K562 (cell line): ENCODE measurements at regions not wholly inside any gene's neighbourhood (a gene's known extent, or its start where the extent isn't known, plus 50 kb on each side); places are given as distances from the start of the nearest gene placed in this dataset.

Experiments used
- ATF1 ChIP-seq, 2 experiments: fragments of 450-650 bp in 1 of 2; IDR thresholded peaks; 2 replicates each; pipeline ENCODE4 v1.6.1; 2016; ENCODE audit warnings: missing compliant biosample characterization in 1 of 2, missing genetic modification characterization in 1 of 2
- BACH1 ChIP-seq: fragments of 200-800 bp; sonication (Bioruptor generic); IDR thresholded peaks from 2 replicates; pipeline ENCODE4 v1.6.1; 2016; ENCODE audit warnings: missing genetic modification characterization, missing compliant biosample characterization
- CBX2 ChIP-seq: fragments of 200-600 bp; sonication (generic); IDR thresholded peaks from one replicate; pipeline ENCODE4 v1.6.1; 2012; ENCODE audit warnings: mild to moderate bottlenecking, low read length, inconsistent platforms; ENCODE audit not compliant: insufficient read depth, poor library complexity, severe bottlenecking
- CTBP1 ChIP-seq: fragments of 450-650 bp; IDR thresholded peaks from 2 replicates; pipeline ENCODE4 v1.6.1; 2016; ENCODE audit warnings: borderline replicate concordance
- E2F3 ChIP-seq: fragments of 250-450 bp; sonication (Bioruptor Pico); IDR thresholded peaks from 2 replicates; pipeline ENCODE4 v1.4.0; 2020; ENCODE audit warnings: mild to moderate bottlenecking
- GABPB1 ChIP-seq: sonication (generic); formaldehyde crosslinking; IDR thresholded peaks from 2 replicates; pipeline ENCODE4 v1.8.0; 2022; ENCODE audit warnings: mild to moderate bottlenecking, missing genetic modification reagents
- HNRNPK ChIP-seq: fragments of 200-400 bp; formaldehyde crosslinking; IDR thresholded peaks from one replicate; pipeline ENCODE4 v1.6.1; 2018; ENCODE audit warnings: mild to moderate bottlenecking, low read depth, low read length; ENCODE audit not compliant: poor library complexity, severe bottlenecking
- JUN ChIP-seq, 2 experiments: sonication (generic) in 1 of 2; formaldehyde crosslinking in 1 of 2; IDR thresholded peaks; 2 replicates each; pipeline versions ENCODE4 v1.6.1 to v1.8.0; 2012 to 2022; ENCODE audit warnings: borderline replicate concordance in 2 of 2, mild to moderate bottlenecking in 2 of 2, improper control_type of control experiment in 1 of 2, low read depth in 1 of 2, low read length in 1 of 2, missing genetic modification reagents in 1 of 2
- MAFG ChIP-seq: fragments of 450-650 bp; conservative IDR thresholded peaks from 2 replicates; pipeline ENCODE4 v1.6.1; 2016; ENCODE audit warnings: missing genetic modification characterization, missing compliant biosample characterization
- POLR2AphosphoS5 ChIP-seq: IDR thresholded peaks from 2 replicates; pipeline ENCODE4 v1.6.1; 2011; ENCODE audit warnings: mild to moderate bottlenecking, low read depth, low read length, moderate library complexity; ENCODE audit not compliant: control insufficient read depth, insufficient read depth
- ZNF134 ChIP-seq: fragments of 250-450 bp; sonication (Bioruptor Pico); conservative IDR thresholded peaks from 2 replicates; pipeline ENCODE4 v1.4.0; 2020
- TF ChIP-seq, protein P1 (sequence below): sonication (generic); formaldehyde crosslinking; IDR thresholded peaks from 2 replicates; pipeline ENCODE4 v1.8.1; 2023; ENCODE audit warnings: mild to moderate bottlenecking, missing genetic modification reagents
- TF ChIP-seq, protein P2 (sequence below): fragments of 450-650 bp; IDR thresholded peaks from 2 replicates; pipeline ENCODE4 v1.6.1; 2016; ENCODE audit warnings: low read depth
- TF ChIP-seq, protein P3 (sequence below): sonication (generic); formaldehyde crosslinking; IDR thresholded peaks from 2 replicates; pipeline ENCODE4 v1.8.0; 2022; ENCODE audit warnings: mild to moderate bottlenecking, missing genetic modification reagents

GRCh38 chr1:222047366-222047765, 305.5 kb upstream of the DUSP10 start:
- TF ChIP-seq CTBP1 (no peak), GABPB1 (CRISPR knock-in tag) (no peak), MAFG (tag) (no peak), JUN (IDR thresholded peaks at IDR 0.05; ENCODE audit: borderline replicate concordance, low read depth, low read length) (no peak), JUN (CRISPR knock-in tag; IDR thresholded peaks at IDR 0.05; ENCODE audit: borderline replicate concordance) (no peak), BACH1 (no peak), E2F3 (no peak), CBX2 (no peak), ATF1 (CRISPR knock-in tag; IDR thresholded peaks at IDR 0.05) (no peak), ATF1 (tag; IDR thresholded peaks at IDR 0.05) (no peak), HNRNPK (no peak), POLR2AphosphoS5 (no peak), ZNF134 (CRISPR knock-in tag) (no peak)
- TF ChIP-seq, protein P1, sequence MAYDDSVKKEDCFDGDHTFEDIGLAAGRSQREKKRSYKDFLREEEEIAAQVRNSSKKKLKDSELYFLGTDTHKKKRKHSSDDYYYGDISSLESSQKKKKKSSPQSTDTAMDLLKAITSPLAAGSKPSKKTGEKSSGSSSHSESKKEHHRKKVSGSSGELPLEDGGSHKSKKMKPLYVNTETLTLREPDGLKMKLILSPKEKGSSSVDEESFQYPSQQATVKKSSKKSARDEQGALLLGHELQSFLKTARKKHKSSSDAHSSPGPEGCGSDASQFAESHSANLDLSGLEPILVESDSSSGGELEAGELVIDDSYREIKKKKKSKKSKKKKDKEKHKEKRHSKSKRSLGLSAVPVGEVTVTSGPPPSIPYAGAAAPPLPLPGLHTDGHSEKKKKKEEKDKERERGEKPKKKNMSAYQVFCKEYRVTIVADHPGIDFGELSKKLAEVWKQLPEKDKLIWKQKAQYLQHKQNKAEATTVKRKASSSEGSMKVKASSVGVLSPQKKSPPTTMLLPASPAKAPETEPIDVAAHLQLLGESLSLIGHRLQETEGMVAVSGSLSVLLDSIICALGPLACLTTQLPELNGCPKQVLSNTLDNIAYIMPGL (CRISPR knock-in tag), result no peak
- TF ChIP-seq, protein P2, sequence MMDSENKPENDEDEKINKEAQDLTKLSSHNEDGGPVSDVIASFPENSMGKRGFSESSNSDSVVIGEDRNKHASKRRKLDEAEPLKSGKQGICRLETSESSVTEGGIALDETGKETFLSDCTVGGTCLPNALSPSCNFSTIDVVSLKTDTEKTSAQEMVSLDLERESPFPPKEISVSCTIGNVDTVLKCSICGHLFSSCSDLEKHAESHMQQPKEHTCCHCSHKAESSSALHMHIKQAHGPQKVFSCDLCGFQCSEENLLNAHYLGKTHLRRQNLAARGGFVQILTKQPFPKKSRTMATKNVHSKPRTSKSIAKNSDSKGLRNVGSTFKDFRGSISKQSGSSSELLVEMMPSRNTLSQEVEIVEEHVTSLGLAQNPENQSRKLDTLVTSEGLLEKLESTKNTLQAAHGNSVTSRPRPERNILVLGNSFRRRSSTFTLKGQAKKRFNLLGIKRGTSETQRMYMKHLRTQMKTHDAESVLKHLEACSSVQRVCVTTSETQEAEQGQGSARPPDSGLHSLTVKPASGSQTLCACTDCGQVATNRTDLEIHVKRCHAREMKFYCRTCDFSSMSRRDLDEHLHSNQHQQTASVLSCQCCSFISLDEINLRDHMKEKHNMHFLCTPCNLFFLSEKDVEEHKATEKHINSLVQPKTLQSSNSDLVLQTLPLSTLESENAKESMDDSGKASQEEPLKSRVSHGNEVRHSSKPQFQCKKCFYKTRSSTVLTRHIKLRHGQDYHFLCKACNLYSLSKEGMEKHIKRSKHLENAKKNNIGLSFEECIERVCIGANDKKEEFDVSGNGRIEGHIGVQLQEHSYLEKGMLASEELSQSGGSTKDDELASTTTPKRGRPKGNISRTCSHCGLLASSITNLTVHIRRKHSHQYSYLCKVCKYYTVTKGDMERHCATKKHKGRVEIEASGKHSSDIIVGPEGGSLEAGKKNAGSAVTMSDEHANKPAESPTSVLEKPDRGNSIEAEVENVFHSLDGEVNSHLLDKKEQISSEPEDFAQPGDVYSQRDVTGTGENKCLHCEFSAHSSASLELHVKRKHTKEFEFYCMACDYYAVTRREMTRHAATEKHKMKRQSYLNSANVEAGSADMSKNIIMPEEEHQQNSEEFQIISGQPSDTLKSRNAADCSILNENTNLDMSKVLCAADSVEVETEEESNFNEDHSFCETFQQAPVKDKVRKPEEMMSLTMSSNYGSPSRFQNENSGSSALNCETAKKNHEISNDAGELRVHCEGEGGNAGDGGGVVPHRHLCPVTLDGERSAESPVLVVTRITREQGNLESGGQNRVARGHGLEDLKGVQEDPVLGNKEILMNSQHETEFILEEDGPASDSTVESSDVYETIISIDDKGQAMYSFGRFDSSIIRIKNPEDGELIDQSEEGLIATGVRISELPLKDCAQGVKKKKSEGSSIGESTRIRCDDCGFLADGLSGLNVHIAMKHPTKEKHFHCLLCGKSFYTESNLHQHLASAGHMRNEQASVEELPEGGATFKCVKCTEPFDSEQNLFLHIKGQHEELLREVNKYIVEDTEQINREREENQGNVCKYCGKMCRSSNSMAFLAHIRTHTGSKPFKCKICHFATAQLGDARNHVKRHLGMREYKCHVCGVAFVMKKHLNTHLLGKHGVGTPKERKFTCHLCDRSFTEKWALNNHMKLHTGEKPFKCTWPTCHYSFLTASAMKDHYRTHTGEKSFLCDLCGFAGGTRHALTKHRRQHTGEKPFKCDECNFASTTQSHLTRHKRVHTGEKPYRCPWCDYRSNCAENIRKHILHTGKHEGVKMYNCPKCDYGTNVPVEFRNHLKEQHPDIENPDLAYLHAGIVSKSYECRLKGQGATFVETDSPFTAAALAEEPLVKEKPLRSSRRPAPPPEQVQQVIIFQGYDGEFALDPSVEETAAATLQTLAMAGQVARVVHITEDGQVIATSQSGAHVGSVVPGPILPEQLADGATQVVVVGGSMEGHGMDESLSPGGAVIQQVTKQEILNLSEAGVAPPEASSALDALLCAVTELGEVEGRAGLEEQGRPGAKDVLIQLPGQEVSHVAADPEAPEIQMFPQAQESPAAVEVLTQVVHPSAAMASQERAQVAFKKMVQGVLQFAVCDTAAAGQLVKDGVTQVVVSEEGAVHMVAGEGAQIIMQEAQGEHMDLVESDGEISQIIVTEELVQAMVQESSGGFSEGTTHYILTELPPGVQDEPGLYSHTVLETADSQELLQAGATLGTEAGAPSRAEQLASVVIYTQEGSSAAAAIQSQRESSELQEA, result no peak
- TF ChIP-seq, protein P3, sequence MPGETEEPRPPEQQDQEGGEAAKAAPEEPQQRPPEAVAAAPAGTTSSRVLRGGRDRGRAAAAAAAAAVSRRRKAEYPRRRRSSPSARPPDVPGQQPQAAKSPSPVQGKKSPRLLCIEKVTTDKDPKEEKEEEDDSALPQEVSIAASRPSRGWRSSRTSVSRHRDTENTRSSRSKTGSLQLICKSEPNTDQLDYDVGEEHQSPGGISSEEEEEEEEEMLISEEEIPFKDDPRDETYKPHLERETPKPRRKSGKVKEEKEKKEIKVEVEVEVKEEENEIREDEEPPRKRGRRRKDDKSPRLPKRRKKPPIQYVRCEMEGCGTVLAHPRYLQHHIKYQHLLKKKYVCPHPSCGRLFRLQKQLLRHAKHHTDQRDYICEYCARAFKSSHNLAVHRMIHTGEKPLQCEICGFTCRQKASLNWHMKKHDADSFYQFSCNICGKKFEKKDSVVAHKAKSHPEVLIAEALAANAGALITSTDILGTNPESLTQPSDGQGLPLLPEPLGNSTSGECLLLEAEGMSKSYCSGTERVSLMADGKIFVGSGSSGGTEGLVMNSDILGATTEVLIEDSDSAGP, result no peak
